Lung (tissue), 11 donors: ENCODE measurements at regions not wholly inside any gene's neighbourhood (a gene's known extent, or its start where the extent isn't known, plus 50 kb on each side); places are given as distances from the start of the nearest gene placed in this dataset.

Source experiments
- ATAC-seq: fragments of 200-7000 bp; cut with Tn5 transposase; one replicate; pipeline ENCODE4 v1.9.1; 2020; ENCODE audit warnings: moderate number of reproducible peaks; ENCODE audit not compliant: insufficient read depth, low FRiP score
- DNase-seq, 3 donors: peaks; one replicate each; pipeline ENCODE4 v3.0.0-alpha.2; 2013 to 2017
- H3K27ac ChIP-seq, 2 donors: one replicate each; pipeline ENCODE4 v1.5.1; 2013; ENCODE audit warnings: mild to moderate bottlenecking in 2 of 2, moderate library complexity in 2 of 2, control low read depth in 1 of 2, inconsistent platforms in 1 of 2, low read depth in 1 of 2, low read length in 1 of 2
- H3K27me3 ChIP-seq, 3 donors: one replicate each; pipeline ENCODE4 v1.5.1; 2013; ENCODE audit warnings: low read length in 2 of 3; ENCODE audit not compliant: control insufficient read depth in 3 of 3, insufficient read depth in 3 of 3
- H3K36me3 ChIP-seq, 4 donors: one replicate each; pipeline ENCODE4 v1.5.1; 2013; ENCODE audit warnings: low read length in 4 of 4, mild to moderate bottlenecking in 1 of 4, moderate library complexity in 1 of 4; ENCODE audit not compliant: control insufficient read depth in 4 of 4, insufficient read depth in 4 of 4
- H3K4me1 ChIP-seq, 5 donors: one replicate each; pipeline ENCODE4 v1.5.1; 2013; ENCODE audit warnings: low read length in 5 of 5, mild to moderate bottlenecking in 2 of 5, moderate library complexity in 1 of 5; ENCODE audit not compliant: control insufficient read depth in 5 of 5, insufficient read depth in 5 of 5
- H3K4me3 ChIP-seq: one replicate; pipeline ENCODE4 v1.5.1; 2013; ENCODE audit warnings: mild to moderate bottlenecking, control low read depth, moderate library complexity
- H3K9ac ChIP-seq, 2 donors: one replicate each; pipeline ENCODE4 v1.5.1; 2013; ENCODE audit warnings: low read length in 2 of 2, control low read depth in 1 of 2; ENCODE audit not compliant: insufficient read depth in 1 of 2
- H3K9me3 ChIP-seq, 4 donors: one replicate each; pipeline ENCODE4 v1.5.1; 2013; ENCODE audit warnings: low read length in 3 of 4, mild to moderate bottlenecking in 1 of 4, moderate library complexity in 1 of 4; ENCODE audit not compliant: control insufficient read depth in 4 of 4, insufficient read depth in 3 of 4
- CTCF ChIP-seq: IDR thresholded peaks from 2 replicates; pipeline ENCODE4 v1.5.1; 2012; ENCODE audit warnings: mild to moderate bottlenecking; ENCODE audit errors: control extremely low read depth, extremely low read depth
- WGBS, 2 donors: extraction: QIAGEN DNeasy Blood & Tissue Kit; methylation state at CpG; one replicate each; pipeline ENCODE4 v1.1.7; 2013; 5-methylcytosine and 5-hydroxymethylcytosine counted together
- donor health status: control.
- donor health status: control.
- donor health status: Bipolar disorder and iron deficiency.
- donor health status: healthy.
- donor health status: DM: yes; HTN: yes; CAD: no.

DNA sequence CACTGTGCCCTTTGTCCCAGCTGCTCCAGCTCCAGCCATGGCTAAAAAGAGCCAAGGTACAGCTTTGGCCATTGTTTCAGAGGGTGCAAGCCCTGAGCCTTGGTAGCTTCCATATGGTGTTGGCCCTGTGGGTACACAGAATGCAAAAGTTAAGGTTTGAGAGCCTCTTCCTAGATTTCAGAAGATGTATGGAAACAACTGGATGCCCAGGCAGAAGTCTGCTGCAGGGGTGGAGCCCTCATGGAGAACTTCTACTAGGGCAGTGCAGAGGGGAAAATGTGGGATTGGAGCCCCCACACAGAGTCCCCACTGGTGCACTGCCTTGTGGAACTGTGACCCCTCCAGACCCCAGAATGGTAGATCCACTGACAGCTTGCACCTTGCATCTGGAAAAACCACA is 70.9 kb upstream of the MSX1 start:
- no peaks in the 10 kb centered on the region for H3K27me3 ChIP-seq
- DNase-seq (no peak), ATAC-seq (no peak)
- no peak overlapping the region for H3K27ac ChIP-seq
- no peak overlapping the region for H3K9ac ChIP-seq
- H3K36me3 ChIP-seq, result no peaks in the 10 kb centered on the region
- H3K4me3 ChIP-seq, result no peak overlapping the region
- H3K4me1 ChIP-seq, result peaks cover 0 to 7% (median 0%) of the 10 kb centered on the region in 5 donors
- TF ChIP-seq CTCF, result no peak
- H3K9me3 ChIP-seq, result peaks cover 0 to 12% (median 8%) of the 10 kb centered on the region in 4 donors

GRCh38 chr4:4787421-4787820 is 72.0 kb upstream of the MSX1 start:
- no peak overlapping the region for H3K27ac ChIP-seq
- H3K4me1 ChIP-seq, result peaks cover 0 to 16% (median 4%) of the 10 kb centered on the region in 5 donors
- no peaks in the 10 kb centered on the region for H3K27me3 ChIP-seq
- WGBS, 2 donors, result 27 to 61% methylated on average over 3 of the region's 3 CpGs
- H3K9ac ChIP-seq, result no peak overlapping the region
- no peaks in the 10 kb centered on the region for H3K36me3 ChIP-seq
- TF ChIP-seq CTCF, result no peak
- ATAC-seq (no peak), DNase-seq (no peak)
- H3K9me3 ChIP-seq, result peaks cover 0 to 11% (median 7%) of the 10 kb centered on the region in 4 donors
- no peak overlapping the region for H3K4me3 ChIP-seq

DNA sequence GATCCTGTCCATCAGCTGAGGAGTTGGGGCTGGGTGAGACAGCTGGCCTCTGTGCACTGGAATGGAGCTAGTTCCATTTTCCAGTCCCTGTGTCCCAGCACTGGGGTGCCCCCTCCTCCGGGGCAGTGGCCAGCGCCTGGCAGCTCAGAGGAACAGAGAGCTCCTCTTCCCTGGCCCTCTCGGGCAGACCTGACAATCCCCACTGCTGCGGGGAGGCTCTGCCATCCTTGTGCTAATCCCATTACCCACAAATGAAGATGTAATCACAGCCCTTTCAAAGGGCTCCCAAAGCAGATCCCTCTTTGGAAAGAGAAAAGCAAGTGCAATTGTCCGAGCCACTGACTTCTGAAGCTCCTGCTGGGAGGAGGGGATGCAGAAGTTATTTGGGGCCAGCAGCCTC is 75.1 kb upstream of the MSX1 start:
- Histone ChIP-seq H3K9me3 (peaks cover 0 to 14% (median 4%) of the 10 kb centered on the region in 4 donors), H3K36me3 (no peaks in the 10 kb centered on the region), H3K9ac (no peak overlapping the region), H3K4me1 (peaks cover 0 to 16% (median 6%) of the 10 kb centered on the region in 5 donors), H3K27ac (no peak overlapping the region), H3K4me3 (no peak overlapping the region), H3K27me3 (no peaks in the 10 kb centered on the region)
- no peak for TF ChIP-seq CTCF
- no peak for DNase-seq
- 68 to 73% methylated on average over 5 of the region's 5 CpGs for WGBS, 2 donors
- ATAC-seq, result no peak

- Histone ChIP-seq H3K27me3 (no peaks in the 10 kb centered on the region), H3K36me3 (no peaks in the 10 kb centered on the region), H3K9me3 (peaks cover 0 to 13% (median 4%) of the 10 kb centered on the region in 4 donors), H3K27ac (no peak overlapping the region), H3K4me1 (peaks cover 0 to 16% (median 6%) of the 10 kb centered on the region in 5 donors), H3K4me3 (no peak overlapping the region), H3K9ac (no peak overlapping the region)
- DNase-seq (no peak), ATAC-seq (no peak)
- TF ChIP-seq CTCF, result no peak
- WGBS, 2 donors, result 80 to 85% methylated on average over 8 of the region's 8 CpGs
These were observed 75.6 kb upstream of the MSX1 start for GRCh38 chr4:4783847-4784246.
